ENCODE measurements at regions not wholly inside any gene's neighbourhood (a gene's known extent, or its start where the extent isn't known, plus 50 kb on each side); places are given as distances from the start of the nearest gene placed in this dataset.

- TF ChIP-seq CTCF (IDR thresholded peaks at IDR 0.05): no peak
- TF ChIP-seq EP300 (IDR thresholded peaks at IDR 0.05): no peak
- no peak for TF ChIP-seq POLR2A (IDR thresholded peaks at IDR 0.05)
Measured at GRCh38 chr5:118478852-118479251, 509.5 kb downstream of the DTWD2 start.
